C4-2B (cell line): ENCODE measurements at regions not wholly inside any gene's neighbourhood (a gene's known extent, or its start where the extent isn't known, plus 50 kb on each side); places are given as distances from the start of the nearest gene placed in this dataset.

Source experiments
- H3K27ac ChIP-seq: fragments of 450-650 bp; 2 replicates; pipeline ENCODE4 v1.5.1; 2017
- ZFX ChIP-seq: fragments of 450-650 bp; IDR thresholded peaks from 2 replicates; pipeline ENCODE4 v1.6.1; 2017
- TF ChIP-seq, protein P1 (sequence below): fragments of 450-650 bp; conservative IDR thresholded peaks from 2 replicates; pipeline ENCODE4 v1.5.1; 2017; ENCODE audit warnings: mild to moderate bottlenecking

DNA sequence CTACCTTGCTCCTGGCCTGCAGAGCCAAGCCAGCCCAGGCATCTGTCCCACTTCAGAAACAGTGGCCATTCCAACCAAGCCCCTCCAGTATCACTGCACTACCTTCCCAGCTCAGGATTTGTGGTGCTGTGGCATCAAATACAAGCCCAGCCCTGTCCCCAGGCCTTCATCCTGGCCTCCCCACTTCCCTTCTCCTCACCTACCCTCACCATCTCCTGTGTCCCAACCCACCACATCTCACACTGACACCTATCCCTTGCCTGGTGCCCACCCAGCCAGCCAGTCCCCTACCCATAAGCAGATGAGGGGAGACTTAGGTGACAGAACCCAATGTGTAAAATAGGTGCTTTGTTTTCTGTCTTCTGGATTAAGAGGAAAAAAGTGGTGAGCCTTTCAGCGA is 66.0 kb upstream of the CDH5 start:
- no peak overlapping the region for H3K27ac ChIP-seq

DNA sequence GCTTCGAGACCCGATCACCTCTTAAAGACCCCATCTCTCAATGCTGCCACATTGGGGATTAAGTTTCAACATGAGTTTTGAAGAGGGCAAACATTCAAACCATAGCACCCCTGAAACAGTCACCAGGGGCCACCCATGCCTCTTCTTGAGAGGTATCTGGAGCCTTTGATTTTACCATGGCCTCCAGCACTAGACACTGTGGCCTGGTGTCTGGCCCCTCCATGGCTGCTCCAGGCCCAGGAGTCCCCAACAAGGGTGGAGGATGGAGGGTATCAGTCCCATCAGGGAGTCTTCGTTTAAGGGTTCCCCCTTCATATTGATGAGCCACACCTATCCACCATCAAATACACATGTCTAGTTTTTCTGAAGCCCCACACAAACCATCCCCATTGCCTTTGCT is 66.5 kb upstream of the CDH5 start:
- TF ChIP-seq, protein P1, sequence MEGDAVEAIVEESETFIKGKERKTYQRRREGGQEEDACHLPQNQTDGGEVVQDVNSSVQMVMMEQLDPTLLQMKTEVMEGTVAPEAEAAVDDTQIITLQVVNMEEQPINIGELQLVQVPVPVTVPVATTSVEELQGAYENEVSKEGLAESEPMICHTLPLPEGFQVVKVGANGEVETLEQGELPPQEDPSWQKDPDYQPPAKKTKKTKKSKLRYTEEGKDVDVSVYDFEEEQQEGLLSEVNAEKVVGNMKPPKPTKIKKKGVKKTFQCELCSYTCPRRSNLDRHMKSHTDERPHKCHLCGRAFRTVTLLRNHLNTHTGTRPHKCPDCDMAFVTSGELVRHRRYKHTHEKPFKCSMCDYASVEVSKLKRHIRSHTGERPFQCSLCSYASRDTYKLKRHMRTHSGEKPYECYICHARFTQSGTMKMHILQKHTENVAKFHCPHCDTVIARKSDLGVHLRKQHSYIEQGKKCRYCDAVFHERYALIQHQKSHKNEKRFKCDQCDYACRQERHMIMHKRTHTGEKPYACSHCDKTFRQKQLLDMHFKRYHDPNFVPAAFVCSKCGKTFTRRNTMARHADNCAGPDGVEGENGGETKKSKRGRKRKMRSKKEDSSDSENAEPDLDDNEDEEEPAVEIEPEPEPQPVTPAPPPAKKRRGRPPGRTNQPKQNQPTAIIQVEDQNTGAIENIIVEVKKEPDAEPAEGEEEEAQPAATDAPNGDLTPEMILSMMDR, result no peak
- no peak for TF ChIP-seq ZFX
- H3K27ac ChIP-seq, result no peak overlapping the region

More for the DNA sequence above, 66.0 kb upstream of the CDH5 start:
- TF ChIP-seq, protein P1, result no peak
- no peak for TF ChIP-seq ZFX

DNA sequence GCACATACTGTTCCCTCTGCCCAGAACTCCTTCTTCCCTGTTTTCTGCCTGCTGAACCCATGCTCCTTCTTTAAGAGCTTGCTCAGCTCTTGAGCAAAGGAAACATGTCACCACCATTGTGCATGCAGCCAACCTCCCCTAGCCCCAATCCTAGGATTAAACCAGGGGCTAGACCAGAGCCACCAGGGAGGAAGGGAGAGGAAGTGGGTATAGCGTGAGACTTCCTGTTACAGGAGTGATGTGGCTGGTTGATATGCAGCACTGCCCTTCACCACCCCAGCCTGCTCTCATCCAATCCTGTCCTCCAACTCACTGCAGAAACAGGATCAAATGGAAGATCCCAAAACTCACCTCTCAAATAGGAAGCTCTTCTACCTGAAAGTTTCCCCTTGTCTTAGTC is 67.1 kb upstream of the CDH5 start:
- no peak for TF ChIP-seq ZFX
- TF ChIP-seq, protein P1, result no peak
- no peak overlapping the region for H3K27ac ChIP-seq

DNA sequence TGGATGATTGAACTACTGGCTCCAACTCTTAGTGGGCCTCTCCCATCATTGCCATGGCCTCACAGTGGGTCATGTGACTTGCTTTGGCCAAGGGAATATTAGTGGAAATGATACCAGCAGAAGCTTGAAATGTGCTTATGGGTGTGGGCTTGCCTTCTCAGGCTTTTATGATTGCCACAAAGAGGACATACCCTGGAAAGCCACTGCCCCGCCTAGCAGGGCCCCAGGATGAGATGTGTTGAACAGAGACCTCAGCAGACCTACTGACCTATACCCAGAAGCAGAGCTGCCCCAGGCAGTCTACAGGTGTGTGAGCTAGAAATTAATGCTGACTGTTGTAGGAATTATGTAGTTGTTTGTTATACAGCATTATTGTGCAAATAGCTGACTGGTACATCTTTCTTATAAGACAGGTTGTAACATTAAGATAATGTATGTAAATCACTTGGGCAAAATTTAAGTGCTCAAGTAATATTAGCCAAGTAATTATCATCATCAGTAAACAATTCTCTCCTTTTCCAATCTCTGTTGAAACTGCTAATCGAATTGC is 67.8 kb upstream of the CDH5 start:
- no peak overlapping the region for H3K27ac ChIP-seq
- TF ChIP-seq ZFX, result no peak
- TF ChIP-seq, protein P1, result no peak

DNA sequence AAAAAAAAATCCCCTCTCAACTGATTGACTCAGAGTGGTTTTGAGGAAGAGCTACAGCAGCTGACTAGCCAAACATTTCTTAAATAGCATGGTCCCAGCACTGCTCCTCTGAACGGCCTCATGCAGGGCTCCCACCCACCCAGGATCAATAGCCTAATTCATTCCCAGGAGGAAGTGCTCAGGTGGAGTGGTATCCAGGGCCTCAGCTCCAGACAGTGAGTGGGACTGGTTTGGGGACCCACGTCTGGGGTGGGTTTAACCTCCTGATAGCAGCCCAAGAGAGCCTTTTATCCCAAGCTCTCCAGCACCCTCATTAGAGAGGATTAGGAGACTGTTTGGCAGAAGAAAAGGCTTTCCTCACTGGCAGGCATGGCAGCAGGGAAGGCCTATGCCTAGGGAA is 68.5 kb upstream of the CDH5 start:
- no peak overlapping the region for H3K27ac ChIP-seq
- no peak for TF ChIP-seq ZFX
- TF ChIP-seq, protein P1, result no peak

DNA sequence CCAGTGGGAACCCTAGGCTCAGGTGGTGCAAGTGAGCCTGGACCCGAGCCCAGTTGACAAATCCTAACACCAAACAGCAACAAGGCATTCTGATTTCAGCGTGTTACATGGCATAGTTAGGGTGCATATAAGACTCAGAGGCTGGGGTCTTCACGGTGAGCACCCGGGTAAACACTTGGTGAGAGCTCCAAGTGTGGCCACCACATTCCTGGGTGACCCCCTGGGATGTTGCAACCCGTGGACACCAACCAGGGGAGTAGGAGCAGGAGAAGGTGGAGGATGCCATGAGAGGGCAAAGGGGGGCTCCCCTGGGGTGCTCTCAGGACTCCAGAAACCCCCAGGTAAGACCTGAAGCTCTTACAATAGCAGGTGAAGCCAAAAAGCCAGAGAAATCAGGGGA is 69.9 kb upstream of the CDH5 start:
- peak overlapping the region; percentile 13; the same call in 1 of the 2 replicates for H3K27ac ChIP-seq
- no peak for TF ChIP-seq ZFX
- TF ChIP-seq, protein P1, result no peak

DNA sequence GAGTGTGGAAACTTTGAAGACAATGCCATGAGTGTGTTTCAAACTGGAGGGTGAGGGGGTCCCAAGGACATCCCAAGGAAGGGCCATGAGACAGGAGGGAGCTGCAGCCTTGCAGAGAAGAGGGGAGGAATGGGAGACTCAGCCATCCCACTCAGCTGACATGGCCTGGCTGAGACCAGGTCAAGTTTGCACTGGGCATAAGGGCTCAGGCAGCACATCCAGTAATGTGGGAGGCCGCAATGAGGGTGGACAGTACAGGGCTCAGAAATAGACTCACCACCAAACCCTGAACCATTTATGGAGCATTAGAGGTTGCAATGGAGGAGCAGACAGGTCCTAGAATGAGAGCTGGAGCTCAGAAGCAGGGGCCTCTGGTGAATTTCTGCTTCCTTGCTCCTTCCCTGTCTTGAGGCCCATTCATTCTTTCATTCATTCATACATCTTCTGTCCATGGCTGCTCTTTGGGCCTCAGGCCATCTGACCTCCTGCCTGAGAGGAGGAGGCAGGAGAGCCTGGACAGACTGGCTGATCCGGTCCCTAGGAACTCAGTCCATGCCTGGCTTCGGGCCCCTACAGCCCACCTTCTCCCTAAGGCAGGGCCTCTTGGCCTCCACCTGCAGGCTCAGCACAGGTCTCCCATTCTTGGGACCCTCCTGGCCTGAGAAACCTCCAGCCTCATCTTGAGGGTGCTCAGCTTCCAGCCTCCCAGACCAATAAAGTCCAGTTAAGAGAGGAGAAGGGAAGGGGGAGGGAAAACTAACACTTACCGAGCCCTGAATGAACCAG is 70.5 kb upstream of the CDH5 start:
- H3K27ac ChIP-seq, result peak overlapping the region; percentile 13; the same call in 1 of the 2 replicates
- TF ChIP-seq, protein P1, result no peak
- TF ChIP-seq ZFX, result no peak
